ENCODE measurements at regions not wholly inside any gene's neighbourhood (a gene's known extent, or its start where the extent isn't known, plus 50 kb on each side); places are given as distances from the start of the nearest gene placed in this dataset.
"Not testable (repeated sequence)": the region's sequence is repeated elsewhere in the genome, so short reads cannot be mapped to it uniquely, and the experiment has no call there.

DNA sequence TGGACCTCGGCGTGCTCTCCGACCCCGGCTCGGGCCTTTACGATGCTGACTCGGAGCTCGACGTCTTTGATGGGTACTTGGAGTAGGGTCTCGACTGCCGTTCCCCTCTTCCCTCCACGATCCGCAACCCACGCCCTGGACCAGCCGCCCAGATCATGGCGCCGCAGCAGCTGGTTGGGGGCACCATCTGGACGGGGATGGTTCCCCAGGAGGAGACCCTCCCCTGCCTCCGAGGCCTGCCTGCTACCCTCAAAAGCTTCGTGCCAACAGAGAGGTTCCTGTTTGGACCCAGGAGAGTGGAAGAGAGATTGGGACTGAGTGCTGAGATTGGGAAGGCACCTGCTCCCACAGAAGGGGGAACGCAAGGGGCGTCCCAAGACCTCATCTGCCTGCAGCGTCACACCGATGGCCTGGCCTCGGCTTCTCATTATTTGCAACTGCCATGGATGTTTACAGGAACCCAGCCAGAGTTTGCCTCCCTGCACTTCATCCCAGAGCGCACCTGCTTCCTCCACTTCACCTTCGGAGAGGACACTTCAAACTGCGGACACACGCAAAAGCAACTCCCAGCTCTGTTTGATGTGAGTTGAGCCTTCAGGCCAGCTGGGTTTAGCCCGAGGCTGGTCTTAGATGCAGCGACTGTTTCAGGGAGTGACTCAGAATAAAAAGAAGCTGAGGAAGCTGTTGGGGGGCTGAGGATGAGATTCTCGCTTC is 58.9 kb downstream of the GOLGA6L7 start:
- DNase-seq = peak; percentile 39 to 52

DNA sequence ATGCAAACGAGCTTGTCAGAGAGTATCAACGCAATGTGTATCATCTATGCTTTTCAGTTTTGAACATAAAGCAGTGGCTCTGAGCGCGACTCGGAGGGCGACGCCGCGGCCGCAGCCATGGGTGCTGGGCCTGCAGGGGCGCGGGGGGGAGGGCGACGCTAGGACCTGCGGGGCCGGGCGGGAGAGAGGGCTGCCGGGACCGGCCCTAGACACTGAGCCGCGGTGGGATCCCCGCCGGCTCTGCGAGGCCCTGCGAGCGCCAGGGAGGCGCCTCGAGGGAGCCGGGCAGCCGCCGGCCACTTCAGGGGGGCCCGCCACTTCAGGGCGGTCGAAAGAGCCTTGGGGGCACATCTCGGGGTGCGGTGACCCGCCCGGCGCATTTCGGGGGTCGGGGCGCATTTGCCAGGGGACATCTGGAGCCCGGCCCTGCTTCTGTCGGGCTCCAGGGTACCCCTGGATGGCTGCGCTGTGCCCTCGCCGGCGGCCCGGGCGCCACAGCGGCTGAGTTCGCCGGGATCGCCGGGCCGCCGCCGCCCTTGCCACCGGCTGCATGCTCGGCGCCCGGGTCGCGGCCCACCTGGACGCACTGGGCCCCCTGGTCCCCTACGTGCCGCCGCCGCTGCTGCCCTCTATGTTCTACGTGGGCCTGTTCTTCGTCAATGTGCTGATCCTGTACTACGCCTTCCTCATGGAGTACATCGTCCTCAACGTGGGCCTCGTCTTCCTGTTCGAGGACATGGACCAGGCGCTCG is 59.6 kb downstream of the GOLGA6L7 start:
- not testable (repeated sequence) for DNase-seq

DNA sequence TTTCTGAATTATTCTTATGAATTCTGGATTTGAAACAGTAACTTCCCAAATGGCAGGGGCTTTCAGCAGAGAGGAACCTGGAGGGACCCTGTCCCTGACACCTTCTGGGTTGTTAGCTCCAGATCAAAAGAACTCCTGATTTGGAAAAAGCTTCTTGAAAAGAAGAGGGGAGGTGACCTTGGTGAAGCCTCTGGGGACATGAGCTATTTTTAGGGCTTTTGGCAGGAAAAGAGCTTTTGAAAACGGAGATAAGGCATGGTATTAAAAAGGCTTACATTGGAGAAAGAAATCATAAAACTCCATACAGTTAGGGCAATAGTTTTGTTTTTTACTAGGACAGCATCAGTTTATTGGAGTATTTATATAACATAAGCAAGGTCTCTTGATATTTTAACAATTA is 60.3 kb downstream of the GOLGA6L7 start:
- DNase-seq = not testable (repeated sequence)

DNA sequence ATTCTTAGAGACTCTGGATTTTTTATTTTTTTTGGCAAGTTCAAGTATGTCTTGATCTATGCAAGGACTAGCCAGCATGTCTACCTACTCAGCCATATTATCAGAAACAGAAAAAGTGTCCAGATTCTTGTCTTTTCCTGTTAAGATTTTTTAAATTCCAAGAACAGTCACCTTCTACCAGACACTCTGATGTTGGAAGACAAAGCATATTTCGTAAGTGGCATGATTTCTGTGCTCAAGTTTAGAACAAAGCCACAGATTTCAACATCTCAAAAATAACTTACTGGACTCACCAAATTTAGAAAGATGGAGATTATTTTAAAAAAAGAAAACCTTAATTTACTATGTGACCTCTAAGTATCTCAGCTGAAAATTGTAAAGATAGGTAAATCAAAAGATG is 61.9 kb downstream of the GOLGA6L7 start:
- no peak for DNase-seq

DNA sequence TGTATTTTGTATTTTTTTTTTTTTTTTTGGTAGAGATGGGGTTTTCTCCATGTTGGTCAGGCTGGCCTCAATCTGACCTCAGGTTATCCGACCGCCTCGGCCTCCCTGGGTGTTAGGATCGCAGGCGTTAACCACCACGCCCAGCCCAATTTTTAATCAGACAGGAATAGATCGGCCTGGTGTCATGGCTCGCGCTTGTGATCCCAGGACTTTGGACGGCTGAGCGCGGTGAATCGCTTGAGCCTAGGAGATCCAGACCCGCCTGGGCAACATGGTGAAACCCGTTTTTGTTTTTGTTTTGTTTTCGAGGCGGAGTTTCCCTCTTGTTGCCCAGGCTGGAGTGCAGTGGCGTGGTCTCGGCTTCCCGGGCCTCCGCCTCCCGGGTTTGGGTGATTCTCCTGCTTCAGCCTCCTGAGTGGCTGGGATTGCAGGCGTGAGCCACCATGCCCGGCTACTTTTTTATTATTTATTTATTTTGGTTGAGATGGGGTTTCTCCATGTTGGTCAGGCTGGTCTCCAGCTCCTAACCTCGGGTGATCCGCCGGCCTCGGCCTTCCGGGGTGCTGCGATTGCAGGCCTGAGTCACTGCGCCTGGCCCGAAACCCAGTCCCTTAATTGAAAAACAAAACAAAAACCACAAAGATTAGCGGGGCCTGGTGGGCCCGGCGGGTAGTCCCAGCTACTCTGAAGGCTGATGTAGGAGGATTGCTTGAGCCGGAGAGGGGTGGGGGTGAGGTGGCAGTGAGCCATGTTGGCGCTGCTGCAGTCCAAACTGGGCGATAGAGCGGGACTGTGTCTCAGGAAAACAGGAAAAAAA is 63.9 kb downstream of the GOLGA6L7 start:
- not testable (repeated sequence) for DNase-seq

DNA sequence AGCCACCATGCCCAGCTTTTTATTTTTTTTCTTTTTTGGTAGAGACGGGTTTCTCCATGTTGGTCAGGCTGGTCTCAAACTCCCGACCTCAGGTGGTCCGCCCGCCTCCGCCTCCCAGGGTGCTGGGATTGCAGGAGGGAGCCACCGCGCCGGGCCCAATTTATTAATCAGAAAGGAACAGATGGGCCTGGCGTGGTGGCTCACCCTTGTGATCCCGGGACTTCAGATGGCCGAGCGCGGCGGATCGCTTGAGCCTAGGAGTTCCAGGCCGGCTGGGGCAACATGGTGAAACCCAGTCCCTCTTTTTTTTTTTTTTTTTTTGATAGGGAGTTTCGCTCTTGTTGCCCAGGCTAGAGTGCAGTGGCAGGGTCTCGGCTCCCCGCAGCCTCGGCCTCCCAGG is 64.6 kb downstream of the GOLGA6L7 start:
- no peak for DNase-seq

DNA sequence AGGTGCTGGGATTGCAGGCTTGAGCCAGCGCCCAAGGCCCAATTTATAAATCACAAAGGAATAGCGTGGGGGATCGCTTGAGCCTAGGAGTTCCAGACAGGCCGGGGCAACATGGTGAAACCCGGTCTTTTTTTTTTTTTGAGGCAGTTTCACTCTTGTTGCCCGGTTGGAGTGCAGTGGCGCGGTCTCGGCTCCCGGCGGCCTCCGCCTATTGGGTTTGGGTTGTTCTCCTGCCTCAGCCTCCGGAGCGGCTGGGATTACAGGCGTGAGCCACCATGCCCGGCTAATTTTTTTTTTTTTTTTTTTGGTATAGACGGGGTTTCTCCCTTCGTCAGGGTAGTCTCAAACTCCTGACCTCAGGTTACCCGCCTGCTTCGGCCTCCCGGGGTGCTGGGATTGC is 65.0 kb downstream of the GOLGA6L7 start:
- DNase-seq = no peak

DNA sequence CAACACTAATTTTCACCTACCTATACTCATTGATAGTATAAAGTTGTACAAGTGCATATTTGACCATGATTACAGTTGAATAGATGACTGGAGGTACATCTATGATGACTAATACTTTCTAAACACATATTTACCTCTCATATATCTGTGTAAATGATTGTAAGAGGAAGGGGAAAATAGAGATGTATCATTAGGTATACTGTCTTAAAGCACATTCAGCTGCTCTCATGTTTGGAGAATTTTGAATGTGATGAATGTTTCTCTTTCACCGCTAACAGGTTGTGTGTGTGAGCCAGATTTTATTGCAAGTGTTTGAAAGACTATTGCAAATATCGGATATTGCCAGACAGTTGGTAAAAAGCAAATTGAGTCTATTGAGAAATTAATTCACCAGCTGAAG is 66.2 kb upstream of the GOLGA8M start:
- DNase-seq = not testable (repeated sequence)

DNA sequence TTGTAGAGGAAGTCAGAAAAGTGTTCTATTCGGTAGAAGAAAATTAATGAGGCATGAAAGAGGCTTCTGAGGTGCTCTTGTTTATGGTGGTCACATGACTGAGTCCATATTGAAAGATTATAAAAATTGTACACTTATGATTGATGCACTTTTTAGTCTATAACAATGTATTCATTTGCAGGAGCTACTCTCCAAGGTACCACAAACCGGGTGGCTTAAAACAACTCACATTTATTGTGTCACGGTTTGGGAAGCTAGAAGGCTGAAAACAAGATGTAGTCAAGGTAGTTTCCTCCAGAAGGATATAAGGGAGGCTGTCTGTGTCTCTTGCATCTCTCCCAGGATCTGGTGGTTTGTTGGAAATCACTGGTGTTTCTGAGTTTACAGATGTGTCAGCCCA is 60.6 kb upstream of the GOLGA8M start:
- DNase-seq = peak in 1 of 2 experiments; percentile 0

Measured in NCI-H187 (cell line).